Activated CD4-positive, alpha-beta T cell treated with anti-CD3 and anti-CD28 coated beads, Interleukin-2, amount 10 ng/mL, durations not matched to agents 7 days and 5 days (primary cell): ENCODE measurements at regions not wholly inside any gene's neighbourhood (a gene's known extent, or its start where the extent isn't known, plus 50 kb on each side); places are given as distances from the start of the nearest gene placed in this dataset.
"Not testable (repeated sequence)": the region's sequence is repeated elsewhere in the genome, so short reads cannot be mapped to it uniquely, and the experiment has no call there.

Experiments used
- CTCF ChIA-PET: fragments of 350-600 bp; sonication (Branson Sonifier 250); formaldehyde crosslinking; loops from one replicate; lab custom pipeline; 2021; ENCODE audit warnings: antibody characterized with exemption; lab: Charles Lee
- POLR2A ChIA-PET: fragments of 350-600 bp; sonication (Branson Sonifier 250); formaldehyde crosslinking; loops from one replicate; lab custom pipeline; 2021; ENCODE audit warnings: antibody characterized with exemption; lab: Charles Lee
- DNase-seq: peaks from one replicate; pipeline ENCODE4 v3.0.0-alpha.2; 2020
- H3K27ac Mint-ChIP-seq: one replicate; pipeline ENCODE4 v1.8.0; 2021; ENCODE audit warnings: mild to moderate bottlenecking, moderate library complexity, mixed read lengths
- H3K27me3 Mint-ChIP-seq: one replicate; pipeline ENCODE4 v1.8.0; 2021; ENCODE audit warnings: mixed read lengths
- H3K36me3 Mint-ChIP-seq: one replicate; pipeline ENCODE4 v1.8.0; 2021; ENCODE audit warnings: low read depth, mixed read lengths
- H3K4me1 Mint-ChIP-seq: one replicate; pipeline ENCODE4 v1.8.0; 2021; ENCODE audit warnings: mixed read lengths
- H3K4me3 Mint-ChIP-seq: one replicate; pipeline ENCODE4 v1.8.0; 2021; ENCODE audit warnings: mild to moderate bottlenecking, moderate library complexity, mixed read lengths
- H3K9me3 Mint-ChIP-seq: one replicate; pipeline ENCODE4 v1.8.0; 2021; ENCODE audit warnings: mixed read lengths

- Mint-ChIP-seq H3K4me3 (no peak overlapping the region), H3K9me3 (peaks cover 7% of the 10 kb centered on the region), H3K27ac (no peak overlapping the region), H3K36me3 (no peaks in the 10 kb centered on the region), H3K4me1 (no peaks in the 10 kb centered on the region), H3K27me3 (no peaks in the 10 kb centered on the region)
- ChIA-PET POLR2A (no interaction called here), CTCF (no interaction called here)
- DNase-seq = no peak
Measured at GRCh38 chr15:35998663-35999602, 453.0 kb upstream of the DPH6 start.

- no peak overlapping the region for H3K4me3 Mint-ChIP-seq
- H3K4me1 Mint-ChIP-seq = no peaks in the 10 kb centered on the region
- H3K27me3 Mint-ChIP-seq = no peaks in the 10 kb centered on the region
Measured at GRCh38 chr15:36004891-36005490, 459.0 kb upstream of the DPH6 start.

GRCh38 chr15:36005542-36005941 is 459.6 kb upstream of the DPH6 start:
- peaks cover 8% of the 10 kb centered on the region for H3K9me3 Mint-ChIP-seq
- H3K4me3 Mint-ChIP-seq = no peak overlapping the region
- no peaks in the 10 kb centered on the region for H3K4me1 Mint-ChIP-seq
- CTCF ChIA-PET = no interaction called here
- no peaks in the 10 kb centered on the region for H3K36me3 Mint-ChIP-seq
- no peaks in the 10 kb centered on the region for H3K27me3 Mint-ChIP-seq
- no peak overlapping the region for H3K27ac Mint-ChIP-seq
- no peak for DNase-seq
- POLR2A ChIA-PET = no interaction called here

More at GRCh38 chr15:36004891-36005490, 459.0 kb upstream of the DPH6 start:
- Mint-ChIP-seq H3K9me3 (peaks cover 8% of the 10 kb centered on the region), H3K36me3 (no peaks in the 10 kb centered on the region), H3K27ac (no peak overlapping the region)
- ChIA-PET POLR2A (no interaction called here), CTCF (no interaction called here)
- no peak for DNase-seq

GRCh38 chr15:36007699-36008098 is 461.7 kb upstream of the DPH6 start:
- POLR2A ChIA-PET = no interaction called here
- Mint-ChIP-seq H3K27me3 (no peaks in the 10 kb centered on the region), H3K4me1 (no peaks in the 10 kb centered on the region), H3K4me3 (no peak overlapping the region), H3K36me3 (no peaks in the 10 kb centered on the region), H3K9me3 (peaks cover 11% of the 10 kb centered on the region), H3K27ac (no peak overlapping the region)
- DNase-seq = no peak
- CTCF ChIA-PET = no interaction called here

- Mint-ChIP-seq H3K9me3 (peaks cover 15% of the 10 kb centered on the region), H3K27ac (no peak overlapping the region), H3K4me1 (no peaks in the 10 kb centered on the region), H3K36me3 (no peaks in the 10 kb centered on the region), H3K4me3 (no peak overlapping the region), H3K27me3 (no peaks in the 10 kb centered on the region)
- no peak for DNase-seq
- POLR2A ChIA-PET = no interaction called here
- CTCF ChIA-PET = no interaction called here
Measured at GRCh38 chr15:36008719-36009118, 462.8 kb upstream of the DPH6 start.

- Mint-ChIP-seq H3K27me3 (no peaks in the 10 kb centered on the region), H3K36me3 (no peaks in the 10 kb centered on the region), H3K27ac (no peak overlapping the region), H3K4me3 (no peak overlapping the region), H3K4me1 (no peaks in the 10 kb centered on the region), H3K9me3 (no peaks in the 10 kb centered on the region)
- POLR2A ChIA-PET = no interaction called here
- DNase-seq = no peak
- CTCF ChIA-PET = interaction anchor here (0.6 kb wide), 1 partner anchor 654 kb away, joined by 4 read pairs; no protein-coding TSS in a partner anchor
Measured at GRCh38 chr15:36024031-36024688, 478.2 kb upstream of the DPH6 start.

- Mint-ChIP-seq H3K36me3 (no peaks in the 10 kb centered on the region), H3K27me3 (no peaks in the 10 kb centered on the region), H3K27ac (no peak overlapping the region), H3K4me1 (no peaks in the 10 kb centered on the region), H3K4me3 (no peak overlapping the region), H3K9me3 (no peaks in the 10 kb centered on the region)
- POLR2A ChIA-PET = no interaction called here
- CTCF ChIA-PET = no interaction called here
- no peak for DNase-seq
Measured at GRCh38 chr15:36026627-36027283, 480.8 kb upstream of the DPH6 start.

GRCh38 chr15:36029606-36030210 is 483.7 kb upstream of the DPH6 start:
- Mint-ChIP-seq H3K36me3 (no peaks in the 10 kb centered on the region), H3K27me3 (no peaks in the 10 kb centered on the region), H3K27ac (no peak overlapping the region), H3K4me3 (no peak overlapping the region), H3K4me1 (no peaks in the 10 kb centered on the region), H3K9me3 (peaks cover 3% of the 10 kb centered on the region)
- POLR2A ChIA-PET = no interaction called here
- no peak for DNase-seq
- CTCF ChIA-PET = no interaction called here

- H3K27me3 Mint-ChIP-seq = no peaks in the 10 kb centered on the region
- ChIA-PET CTCF (no interaction called here), POLR2A (no interaction called here)
- DNase-seq = no peak
- no peak overlapping the region for H3K27ac Mint-ChIP-seq
- H3K9me3 Mint-ChIP-seq = peaks cover 5% of the 10 kb centered on the region
- no peak overlapping the region for H3K4me3 Mint-ChIP-seq
- H3K4me1 Mint-ChIP-seq = no peaks in the 10 kb centered on the region
- H3K36me3 Mint-ChIP-seq = no peaks in the 10 kb centered on the region
Measured at GRCh38 chr15:36039996-36040572, 494.1 kb upstream of the DPH6 start.

GRCh38 chr15:36047018-36047716 is 501.2 kb upstream of the DPH6 start:
- H3K27me3 Mint-ChIP-seq, H3K9me3 Mint-ChIP-seq, POLR2A ChIA-PET, H3K27ac Mint-ChIP-seq, H3K36me3 Mint-ChIP-seq, H3K4me3 Mint-ChIP-seq, CTCF ChIA-PET, DNase-seq, H3K4me1 Mint-ChIP-seq: not testable (repeated sequence)

GRCh38 chr15:36050899-36051298 is 504.9 kb upstream of the DPH6 start:
- Mint-ChIP-seq H3K36me3 (no peaks in the 10 kb centered on the region), H3K27ac (no peak overlapping the region), H3K4me3 (no peak overlapping the region), H3K4me1 (no peaks in the 10 kb centered on the region), H3K27me3 (no peaks in the 10 kb centered on the region), H3K9me3 (peaks cover 5% of the 10 kb centered on the region)
- ChIA-PET POLR2A (no interaction called here), CTCF (no interaction called here)
- DNase-seq = no peak

- H3K4me1 Mint-ChIP-seq, H3K27me3 Mint-ChIP-seq, H3K36me3 Mint-ChIP-seq, H3K9me3 Mint-ChIP-seq, H3K4me3 Mint-ChIP-seq, CTCF ChIA-PET, H3K27ac Mint-ChIP-seq, DNase-seq, POLR2A ChIA-PET: not testable (repeated sequence)
Measured at GRCh38 chr15:36052641-36053040, 506.7 kb upstream of the DPH6 start.
